ENCODE measurements at regions not wholly inside any gene's neighbourhood (a gene's known extent, or its start where the extent isn't known, plus 50 kb on each side); places are given as distances from the start of the nearest gene placed in this dataset.

DNA sequence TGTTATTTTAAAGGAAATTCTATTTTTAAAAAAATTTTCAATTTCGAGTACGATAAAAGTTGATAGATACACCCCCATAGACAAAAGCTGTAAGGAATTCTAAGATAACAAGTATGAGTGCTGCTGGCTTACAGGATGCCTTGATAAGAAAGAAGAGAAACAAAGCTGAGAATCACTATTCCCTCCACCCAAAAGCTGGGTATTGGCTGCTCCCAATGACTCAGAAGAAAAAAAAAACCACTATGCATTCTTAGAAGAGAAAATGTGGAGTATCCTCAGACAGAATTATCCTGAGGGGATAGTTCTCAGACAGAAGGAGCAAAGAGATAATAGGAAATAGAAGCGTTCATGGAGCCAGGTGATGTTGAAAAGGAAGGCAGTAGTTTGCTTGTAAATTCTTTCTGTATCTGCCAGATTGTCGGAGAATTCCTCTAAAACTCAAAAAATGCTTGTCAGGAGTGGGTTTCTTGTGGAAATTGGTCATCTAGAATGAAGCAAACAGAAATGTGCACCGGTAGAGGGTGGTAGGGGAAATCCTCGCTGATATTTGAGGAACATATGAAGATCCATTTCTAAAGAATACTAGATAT is 217.5 kb upstream of the ADAMTS3 start (continued):
- TF ChIP-seq RCOR1 (IDR thresholded peaks at IDR 0.05; ENCODE audit: borderline replicate concordance in 1 of 2, low read depth in 2 of 2, low read length in 2 of 2) (0 out of 4 replicates have a peak, but pooled peaks of 1 of the 2 experiments have one; percentile 20), SAP30 (IDR thresholded peaks at IDR 0.05; ENCODE audit: borderline replicate concordance, insufficient read depth, low read depth, low read length, poor library complexity, severe bottlenecking) (no peak), CEBPG (CRISPR knock-in tag; IDR thresholded peaks at IDR 0.05) (no peak), CEBPG (tag; conservative IDR thresholded peaks at IDR 0.05 in 1 of 2, IDR thresholded peaks at IDR 0.05 in 1 of 2) (no peak), LEF1 (IDR thresholded peaks at IDR 0.05) (no peak), NCOR1 (IDR thresholded peaks at IDR 0.05) (peak; percentile 81), SRSF7 (optimal IDR thresholded peaks at IDR 0.05; ENCODE audit: low read depth, low read length) (no peak), ZNF3 (CRISPR knock-in tag; IDR thresholded peaks at IDR 0.05) (no peak), MTA1 (IDR thresholded peaks at IDR 0.05; ENCODE audit: borderline replicate concordance) (no peak), TEAD1 (CRISPR knock-in tag; IDR thresholded peaks at IDR 0.05) (no peak), SLC30A9 (CRISPR knock-in tag; IDR thresholded peaks at IDR 0.05) (no peak), ILF3 (IDR thresholded peaks at IDR 0.05; ENCODE audit: borderline replicate concordance) (no peak), ZFP30 (CRISPR knock-in tag; IDR thresholded peaks at IDR 0.05; ENCODE audit: borderline replicate concordance) (no peak), KLF16 (IDR thresholded peaks at IDR 0.05) (peak; percentile 56; the same call in 1 of the 2 replicates), HDAC1 (IDR thresholded peaks at IDR 0.05) (peak in 1 of 2 experiments; percentile 17; a peak in 1 of 4 replicates)
- TF ChIP-seq, protein P1, sequence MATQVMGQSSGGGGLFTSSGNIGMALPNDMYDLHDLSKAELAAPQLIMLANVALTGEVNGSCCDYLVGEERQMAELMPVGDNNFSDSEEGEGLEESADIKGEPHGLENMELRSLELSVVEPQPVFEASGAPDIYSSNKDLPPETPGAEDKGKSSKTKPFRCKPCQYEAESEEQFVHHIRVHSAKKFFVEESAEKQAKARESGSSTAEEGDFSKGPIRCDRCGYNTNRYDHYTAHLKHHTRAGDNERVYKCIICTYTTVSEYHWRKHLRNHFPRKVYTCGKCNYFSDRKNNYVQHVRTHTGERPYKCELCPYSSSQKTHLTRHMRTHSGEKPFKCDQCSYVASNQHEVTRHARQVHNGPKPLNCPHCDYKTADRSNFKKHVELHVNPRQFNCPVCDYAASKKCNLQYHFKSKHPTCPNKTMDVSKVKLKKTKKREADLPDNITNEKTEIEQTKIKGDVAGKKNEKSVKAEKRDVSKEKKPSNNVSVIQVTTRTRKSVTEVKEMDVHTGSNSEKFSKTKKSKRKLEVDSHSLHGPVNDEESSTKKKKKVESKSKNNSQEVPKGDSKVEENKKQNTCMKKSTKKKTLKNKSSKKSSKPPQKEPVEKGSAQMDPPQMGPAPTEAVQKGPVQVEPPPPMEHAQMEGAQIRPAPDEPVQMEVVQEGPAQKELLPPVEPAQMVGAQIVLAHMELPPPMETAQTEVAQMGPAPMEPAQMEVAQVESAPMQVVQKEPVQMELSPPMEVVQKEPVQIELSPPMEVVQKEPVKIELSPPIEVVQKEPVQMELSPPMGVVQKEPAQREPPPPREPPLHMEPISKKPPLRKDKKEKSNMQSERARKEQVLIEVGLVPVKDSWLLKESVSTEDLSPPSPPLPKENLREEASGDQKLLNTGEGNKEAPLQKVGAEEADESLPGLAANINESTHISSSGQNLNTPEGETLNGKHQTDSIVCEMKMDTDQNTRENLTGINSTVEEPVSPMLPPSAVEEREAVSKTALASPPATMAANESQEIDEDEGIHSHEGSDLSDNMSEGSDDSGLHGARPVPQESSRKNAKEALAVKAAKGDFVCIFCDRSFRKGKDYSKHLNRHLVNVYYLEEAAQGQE (IDR thresholded peaks at IDR 0.05; ENCODE audit: borderline replicate concordance): no peak
- TF ChIP-seq, protein P1 (CRISPR knock-in tag; IDR thresholded peaks at IDR 0.05; ENCODE audit: low read depth): no peak
- TF ChIP-seq, protein P2, sequence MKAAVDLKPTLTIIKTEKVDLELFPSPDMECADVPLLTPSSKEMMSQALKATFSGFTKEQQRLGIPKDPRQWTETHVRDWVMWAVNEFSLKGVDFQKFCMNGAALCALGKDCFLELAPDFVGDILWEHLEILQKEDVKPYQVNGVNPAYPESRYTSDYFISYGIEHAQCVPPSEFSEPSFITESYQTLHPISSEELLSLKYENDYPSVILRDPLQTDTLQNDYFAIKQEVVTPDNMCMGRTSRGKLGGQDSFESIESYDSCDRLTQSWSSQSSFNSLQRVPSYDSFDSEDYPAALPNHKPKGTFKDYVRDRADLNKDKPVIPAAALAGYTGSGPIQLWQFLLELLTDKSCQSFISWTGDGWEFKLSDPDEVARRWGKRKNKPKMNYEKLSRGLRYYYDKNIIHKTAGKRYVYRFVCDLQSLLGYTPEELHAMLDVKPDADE (conservative IDR thresholded peaks at IDR 0.05; ENCODE audit: control insufficient read depth, low read depth, low read length): no peak
- TF ChIP-seq, protein P3, sequence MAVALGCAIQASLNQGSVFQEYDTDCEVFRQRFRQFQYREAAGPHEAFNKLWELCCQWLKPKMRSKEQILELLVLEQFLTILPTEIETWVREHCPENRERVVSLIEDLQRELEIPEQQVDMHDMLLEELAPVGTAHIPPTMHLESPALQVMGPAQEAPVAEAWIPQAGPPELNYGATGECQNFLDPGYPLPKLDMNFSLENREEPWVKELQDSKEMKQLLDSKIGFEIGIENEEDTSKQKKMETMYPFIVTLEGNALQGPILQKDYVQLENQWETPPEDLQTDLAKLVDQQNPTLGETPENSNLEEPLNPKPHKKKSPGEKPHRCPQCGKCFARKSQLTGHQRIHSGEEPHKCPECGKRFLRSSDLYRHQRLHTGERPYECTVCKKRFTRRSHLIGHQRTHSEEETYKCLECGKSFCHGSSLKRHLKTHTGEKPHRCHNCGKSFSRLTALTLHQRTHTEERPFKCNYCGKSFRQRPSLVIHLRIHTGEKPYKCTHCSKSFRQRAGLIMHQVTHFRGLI (CRISPR knock-in tag; IDR thresholded peaks at IDR 0.05): no peak
